ENCODE measurements at regions not wholly inside any gene's neighbourhood (a gene's known extent, or its start where the extent isn't known, plus 50 kb on each side); places are given as distances from the start of the nearest gene placed in this dataset.

GRCh38 chr5:128791312-128791711 lies 174.0 kb upstream of the SLC27A6 start (continued):
- TF ChIP-seq REST (IDR thresholded peaks at IDR 0.05; ENCODE audit: unreplicated experiment) = no peak
- no peak for TF ChIP-seq ZNF114 (CRISPR knock-in tag; IDR thresholded peaks at IDR 0.05)
- TF ChIP-seq CREB1 (CRISPR knock-in tag; IDR thresholded peaks at IDR 0.05; ENCODE audit: low read depth) = no peak

- H3K36me3 Mint-ChIP-seq (ENCODE audit: low read depth) = peaks cover 3% of the 10 kb centered on the region; the same call in 1 of the 3 replicates
- no peak for ATAC-seq
- TF ChIP-seq ZNF462 (CRISPR knock-in tag; IDR thresholded peaks at IDR 0.05) (no peak), EZH2phosphoT487 (IDR thresholded peaks at IDR 0.05; ENCODE audit: unreplicated experiment) (no peak), JUNB (IDR thresholded peaks at IDR 0.05; ENCODE audit: unreplicated experiment) (no peak), CTCF (conservative IDR thresholded peaks at IDR 0.05; ENCODE audit: low read depth in 2 of 2) (no peak), ZNF331 (CRISPR knock-in tag; IDR thresholded peaks at IDR 0.05; ENCODE audit: low read depth) (no peak), NANOG (IDR thresholded peaks at IDR 0.05; ENCODE audit: borderline replicate concordance) (no peak), ZNF114 (CRISPR knock-in tag; IDR thresholded peaks at IDR 0.05) (no peak), REST (IDR thresholded peaks at IDR 0.05; ENCODE audit: unreplicated experiment) (no peak), POLR2AphosphoS5 (IDR thresholded peaks at IDR 0.05; ENCODE audit: low read depth) (no peak), STAT1 (IDR thresholded peaks at IDR 0.05; ENCODE audit: unreplicated experiment) (no peak)
These were observed 168.8 kb upstream of the SLC27A6 start for GRCh38 chr5:128796506-128796905.

More at GRCh38 chr5:128796506-128796905, 168.8 kb upstream of the SLC27A6 start:
- peaks cover 6% of the 10 kb centered on the region; the same call in 2 of the 3 replicates for H3K9me3 Mint-ChIP-seq
- H3K27me3 ChIP-seq (ENCODE audit: insufficient read depth) = no peaks in the 10 kb centered on the region
- H3F3A ChIP-seq (replicated peaks; ENCODE audit: low read depth) = no peaks in the 10 kb centered on the region
- H3K27ac Mint-ChIP-seq = no peak overlapping the region
- H3K4me3 Mint-ChIP-seq = no peak overlapping the region
- no peaks in the 10 kb centered on the region for H3K9me2 ChIP-seq (ENCODE audit: insufficient read depth)
- no peak overlapping the region for H2AFZ ChIP-seq
- H3K27ac ChIP-seq (ENCODE audit: low read depth) = no peak overlapping the region
- H4K20me1 ChIP-seq (replicated peaks; ENCODE audit: insufficient read depth) = no peaks in the 10 kb centered on the region
- peaks cover 4% of the 10 kb centered on the region for H3K27me3 Mint-ChIP-seq (ENCODE audit: insufficient read depth, low read depth, poor library complexity)
- no peak overlapping the region for H3K4me2 ChIP-seq
- DNase-seq (ENCODE audit: low spot score) = no peak
- no peaks in the 10 kb centered on the region for H3K4me1 Mint-ChIP-seq
- H3K79me2 ChIP-seq (replicated peaks; ENCODE audit: insufficient read depth) = no peaks in the 10 kb centered on the region
- H3K36me3 ChIP-seq (ENCODE audit: insufficient read depth) = no peaks in the 10 kb centered on the region
- H3K4me1 ChIP-seq (ENCODE audit: insufficient read depth) = no peaks in the 10 kb centered on the region
- no peak overlapping the region for H3K4me3 ChIP-seq

Data from GM23338 (cell line).